Stimulated activated CD8-positive, alpha-beta memory T cell treated with anti-CD3 and anti-CD28 coated beads, Interleukin-7, amount 100 ng/mL, for 4 hours (primary cell): ENCODE measurements at regions not wholly inside any gene's neighbourhood (a gene's known extent, or its start where the extent isn't known, plus 50 kb on each side); places are given as distances from the start of the nearest gene placed in this dataset.
"Not testable (repeated sequence)": the region's sequence is repeated elsewhere in the genome, so short reads cannot be mapped to it uniquely, and the experiment has no call there.

Source experiments
- DNase-seq, 2 donors: peaks; one replicate each; pipeline ENCODE4 v3.0.0-alpha.2; 2020; ENCODE audit warnings: low read depth in 2 of 2

DNA sequence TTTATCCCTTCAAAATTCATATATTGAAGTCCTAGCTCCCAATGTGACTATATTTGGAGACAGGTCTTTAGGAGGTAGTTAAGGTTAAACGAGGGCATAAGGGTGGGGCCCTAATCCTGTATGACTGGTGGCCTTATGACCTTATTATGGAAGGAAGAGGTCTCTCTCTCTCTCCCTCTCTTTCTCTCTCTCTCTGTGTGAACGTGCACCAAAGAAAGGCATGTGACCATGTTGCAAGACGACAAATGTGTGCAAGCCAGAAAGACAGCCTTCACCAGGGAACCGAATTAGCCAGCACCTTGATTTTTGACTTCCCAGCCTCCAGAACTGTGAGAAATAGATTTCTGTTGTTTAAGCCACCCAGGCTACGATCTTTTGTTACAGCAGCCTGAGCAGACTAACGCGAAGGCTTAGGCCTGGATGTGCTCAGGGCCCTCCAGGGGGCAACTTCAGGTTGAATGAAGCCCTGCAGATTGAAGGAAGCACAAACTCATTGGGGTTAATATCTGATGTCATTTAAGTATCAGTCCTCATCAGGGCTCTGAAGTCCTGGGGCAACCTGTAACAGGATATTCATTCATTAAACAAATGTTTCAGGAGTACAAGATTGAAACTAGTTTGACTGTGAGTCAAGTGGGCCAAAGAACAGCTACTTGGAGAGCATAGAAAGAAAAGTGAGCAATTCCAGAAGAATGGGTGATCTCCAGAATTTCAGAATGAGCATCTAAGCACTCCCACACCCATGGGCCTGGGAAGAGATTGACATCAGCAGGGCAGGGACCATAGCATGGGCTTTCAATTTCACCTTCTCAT, 157.4 kb upstream of the TNFAIP3 start:
- no peak for DNase-seq

DNA sequence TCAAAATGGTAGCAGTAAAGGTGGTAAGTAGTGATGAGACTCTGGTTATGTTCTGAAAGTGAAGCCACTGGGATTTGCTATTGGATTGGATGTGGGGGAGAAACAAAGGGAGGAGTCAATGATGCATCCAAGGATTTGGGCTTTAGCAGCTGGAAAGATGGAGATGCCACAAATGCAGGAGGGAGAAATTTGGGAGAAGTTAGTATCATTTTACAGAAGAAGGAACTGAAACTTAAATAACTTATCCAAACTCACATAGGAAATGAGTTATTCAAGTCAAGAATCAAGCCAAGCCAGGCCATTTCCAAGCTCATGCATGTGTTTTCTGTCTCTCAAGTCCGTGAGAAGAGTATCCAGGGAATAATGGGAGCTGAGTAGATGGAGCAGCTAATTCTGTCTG, 155.1 kb upstream of the TNFAIP3 start:
- DNase-seq, result no peak

DNA sequence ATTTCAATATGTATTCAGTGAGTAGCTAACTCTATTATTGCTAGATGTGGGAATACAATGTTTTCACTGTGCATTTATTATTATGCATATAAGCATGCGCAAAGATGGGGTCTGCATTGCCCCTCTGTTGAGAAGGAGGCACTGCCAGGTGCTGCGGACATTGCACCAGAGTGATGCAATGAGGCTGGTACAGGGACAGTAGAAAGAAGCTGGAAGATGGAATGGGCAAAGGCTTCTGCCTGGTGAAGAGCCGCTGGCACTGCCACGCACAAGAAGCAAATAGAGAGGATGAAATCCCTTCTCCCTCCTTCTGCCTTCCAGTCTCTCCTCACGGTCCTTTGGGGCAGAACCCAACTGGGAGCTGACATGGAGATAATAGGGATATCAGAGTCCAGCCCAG, 154.5 kb upstream of the TNFAIP3 start:
- no peak for DNase-seq

DNA sequence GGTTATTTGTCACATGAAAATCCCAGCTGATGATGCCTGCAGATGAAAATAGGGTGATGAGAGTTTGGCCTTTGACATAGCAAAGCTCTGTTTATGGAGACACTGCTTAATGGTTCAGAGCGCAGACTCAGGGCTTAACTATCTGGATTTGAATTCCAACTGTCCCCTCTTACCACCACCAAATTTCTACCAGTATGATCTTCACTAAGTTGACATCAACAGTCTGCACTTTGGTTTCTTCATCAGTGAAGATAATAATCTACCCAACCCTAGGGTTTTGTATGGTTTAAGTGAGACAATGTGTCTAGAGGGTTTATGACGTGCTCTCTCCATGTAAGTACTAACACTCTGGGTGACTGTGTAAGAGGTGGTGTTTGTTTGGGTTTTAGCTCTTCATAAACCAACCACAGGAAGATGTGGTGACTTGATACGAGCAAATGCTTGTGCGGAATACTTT, 151.4 kb upstream of the TNFAIP3 start:
- no peak for DNase-seq

DNA sequence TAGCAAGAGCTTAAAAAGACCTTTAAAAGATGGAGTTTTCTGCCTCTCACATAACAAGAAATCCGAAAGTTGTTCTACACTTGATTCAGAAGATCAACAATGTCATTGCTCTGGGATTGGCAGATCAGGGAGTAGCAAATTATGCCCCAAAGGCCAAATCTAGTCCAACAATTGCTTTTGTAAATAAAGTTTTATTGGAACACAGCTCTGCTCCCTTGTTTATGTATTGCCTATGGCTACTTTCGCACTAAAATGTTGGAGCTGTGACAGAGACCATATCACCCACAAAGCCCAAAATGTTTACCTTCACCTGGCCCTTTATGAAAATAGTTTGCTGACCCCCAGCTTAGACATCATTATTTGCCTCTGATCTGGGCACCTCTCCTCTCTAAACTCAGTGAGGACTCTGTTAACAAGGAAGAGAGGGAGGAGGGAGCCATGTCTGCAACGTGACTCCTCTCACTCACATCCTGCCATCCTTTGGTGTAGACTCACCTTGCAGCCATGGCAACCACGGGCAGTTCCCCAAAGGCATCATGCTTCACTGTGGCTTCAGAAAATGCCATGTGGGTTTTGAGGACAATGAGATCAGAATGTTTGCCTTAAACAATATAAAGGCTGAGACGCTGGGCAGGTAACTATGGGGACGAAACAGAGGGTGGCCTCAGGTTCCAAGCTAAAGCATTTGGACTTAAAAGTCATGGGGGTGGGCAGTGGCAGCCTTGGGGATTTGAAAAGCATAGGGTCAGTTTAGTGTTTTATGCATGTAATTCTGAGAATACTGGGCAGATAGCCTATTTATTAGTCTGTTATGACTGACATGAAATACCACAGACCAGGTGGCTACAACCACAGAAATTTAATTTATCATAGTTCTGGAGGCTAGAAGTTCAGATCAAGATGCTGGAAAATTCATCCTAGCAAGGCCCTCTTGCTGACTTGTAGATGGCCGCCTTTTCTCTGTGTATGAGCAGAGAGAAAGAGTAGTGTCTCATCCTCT, 149.7 kb upstream of the TNFAIP3 start:
- peak; percentile 57 to 65 for DNase-seq

DNA sequence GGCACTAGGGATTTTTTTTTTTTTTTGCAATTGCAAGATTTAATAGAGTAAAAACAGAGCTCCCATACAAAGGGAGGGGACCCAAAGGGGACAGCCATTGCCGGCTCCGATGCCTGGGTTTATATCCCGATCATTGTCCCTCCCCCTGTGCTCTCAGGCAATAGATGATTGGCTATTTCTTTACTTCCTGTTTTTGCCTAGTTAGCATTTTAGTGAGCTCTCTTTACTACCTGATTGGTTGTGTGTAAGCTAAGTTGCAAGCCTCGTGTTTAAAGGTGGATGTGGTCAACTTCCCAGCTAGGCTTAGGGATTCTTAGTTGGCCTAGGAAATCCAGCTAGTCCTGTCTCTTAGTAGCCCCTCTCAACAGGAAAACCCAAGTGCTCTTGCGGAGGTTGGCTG, 148.2 kb upstream of the TNFAIP3 start:
- DNase-seq, result not testable (repeated sequence)

GRCh38 chr6:137722749-137723272, 144.2 kb upstream of the TNFAIP3 start:
- DNase-seq, result peak in 1 of 2 donors; percentile 32

DNA sequence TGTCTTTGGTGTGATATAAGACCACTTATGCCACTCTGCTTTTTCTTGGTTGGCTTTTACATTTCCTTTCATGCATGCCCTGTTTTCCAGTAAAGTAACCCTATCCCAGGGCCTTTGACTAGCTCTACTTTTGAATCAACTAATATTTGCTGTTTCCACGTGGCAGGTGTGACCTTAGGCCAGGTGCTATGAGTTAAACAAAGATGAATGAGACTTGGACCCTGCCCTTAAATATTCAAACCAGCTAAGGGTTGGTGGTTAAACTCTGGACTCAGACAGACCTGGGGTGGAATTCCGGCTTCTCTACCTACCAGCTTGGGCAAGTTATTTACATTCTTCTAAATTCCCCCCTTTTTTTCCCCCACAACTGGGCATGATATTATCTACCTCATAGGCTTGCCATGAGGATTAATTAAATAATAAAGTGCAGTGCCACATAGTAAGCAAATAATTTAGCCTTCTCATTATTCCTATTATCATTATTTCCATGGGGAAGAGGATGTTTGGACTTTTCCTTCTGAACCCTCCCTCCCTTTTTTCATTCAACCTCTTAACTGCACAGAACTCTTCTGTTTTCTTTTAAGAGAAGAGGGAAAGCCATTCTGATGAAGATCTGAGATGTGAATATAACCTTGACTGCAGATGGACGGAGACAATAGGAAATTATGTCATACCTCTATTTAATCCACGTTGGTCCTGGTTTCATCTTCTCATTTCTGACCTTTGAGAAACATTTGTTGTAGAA, 143.6 kb upstream of the TNFAIP3 start:
- no peak for DNase-seq

DNA sequence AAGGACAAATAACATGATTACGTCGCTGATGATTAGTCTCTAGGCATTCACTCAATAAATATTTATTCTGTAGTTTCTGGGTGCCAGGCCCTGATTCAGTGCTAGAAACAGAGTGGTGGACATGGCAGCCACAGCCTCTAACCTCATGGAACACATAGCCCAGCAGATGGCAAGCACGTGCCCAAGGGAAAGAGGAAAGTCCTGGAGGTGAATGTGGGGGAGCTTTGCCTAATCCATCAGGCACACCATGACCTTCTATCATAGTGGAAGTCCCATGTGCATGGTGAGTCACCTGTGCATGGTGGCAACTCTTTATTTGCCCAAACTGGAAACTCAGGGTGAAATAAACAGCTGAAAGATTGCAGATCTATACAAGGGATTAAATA, 143.0 kb upstream of the TNFAIP3 start:
- no peak for DNase-seq

- DNase-seq, result no peak
These were observed 142.4 kb upstream of the TNFAIP3 start for GRCh38 chr6:137724495-137725211.

DNA sequence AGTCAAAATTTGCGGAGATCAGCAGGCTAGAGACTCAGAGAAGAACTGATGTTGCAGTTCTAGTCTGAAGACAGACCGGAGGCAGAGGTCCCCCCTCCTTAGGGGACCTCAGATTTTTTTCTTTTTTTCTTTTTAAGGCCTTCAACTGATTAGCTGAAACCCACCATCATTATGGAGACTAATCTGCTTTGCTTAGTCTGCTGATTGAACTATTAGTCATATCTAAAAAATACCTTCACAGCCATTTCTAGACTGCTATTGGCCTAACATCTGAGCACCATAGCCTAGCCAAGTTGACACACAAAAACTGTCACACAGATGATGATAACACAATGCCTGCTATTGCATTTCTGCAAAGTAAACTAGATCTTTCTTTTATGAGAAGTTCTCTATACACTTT, 141.1 kb upstream of the TNFAIP3 start:
- no peak for DNase-seq

- no peak for DNase-seq
These were observed 140.5 kb upstream of the TNFAIP3 start for GRCh38 chr6:137726582-137726981.

DNA sequence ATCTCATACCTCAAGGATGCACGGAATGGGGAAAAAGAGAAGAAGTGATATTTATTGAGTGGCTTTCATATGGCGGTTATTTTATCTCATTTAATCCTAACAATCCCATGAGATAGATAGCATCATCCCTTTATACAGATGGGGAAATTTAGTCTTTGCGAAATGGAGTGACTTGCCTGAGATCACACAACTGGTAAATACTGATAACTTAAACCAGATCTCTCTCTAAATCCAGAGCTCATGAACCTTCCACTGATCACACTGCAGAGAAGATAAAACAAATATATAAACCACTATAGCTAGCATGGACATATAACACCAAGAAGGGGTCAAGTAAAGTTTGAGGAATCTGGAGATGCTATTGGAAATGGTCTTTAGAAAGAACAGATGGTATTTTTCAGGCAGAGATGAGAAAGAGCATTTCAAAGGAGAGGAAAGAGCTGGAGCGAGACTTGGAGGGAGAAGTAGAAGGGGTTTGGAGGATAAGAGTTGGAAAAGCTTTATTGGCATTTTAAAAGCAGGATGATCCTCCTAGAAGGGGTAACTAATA, 139.8 kb upstream of the TNFAIP3 start:
- DNase-seq, result no peak

- no peak for DNase-seq
These were observed 138.4 kb upstream of the TNFAIP3 start for GRCh38 chr6:137728386-137729349.

GRCh38 chr6:137729866-137730629, 137.0 kb upstream of the TNFAIP3 start:
- DNase-seq, result no peak

- DNase-seq, result no peak
These were observed 135.5 kb upstream of the TNFAIP3 start for GRCh38 chr6:137731600-137731959.

GRCh38 chr6:137731960-137732616, 135.0 kb upstream of the TNFAIP3 start:
- DNase-seq, result no peak

- DNase-seq, result no peak
These were observed 133.7 kb upstream of the TNFAIP3 start for GRCh38 chr6:137733372-137733771.
